CD14-positive monocyte (primary cell): ENCODE measurements at regions not wholly inside any gene's neighbourhood (a gene's known extent, or its start where the extent isn't known, plus 50 kb on each side); places are given as distances from the start of the nearest gene placed in this dataset.

Experiments used
- DNase-seq, 3 donors: peaks; one replicate each; pipeline ENCODE4 v3.0.0-alpha.2; 2011 to 2022
- H2AFZ ChIP-seq: 2 replicates; pipeline ENCODE4 v1.6.0; 2012; ENCODE audit warnings: mild to moderate bottlenecking, low read depth, low read length, inconsistent platforms; ENCODE audit not compliant: insufficient read depth, poor library complexity, severe bottlenecking
- H3K27ac ChIP-seq, 2 donors: 1 replicate in 1 of 2; 2 replicates in 1 of 2; pipeline ENCODE4 v1.5.1; 2012 to 2013; ENCODE audit warnings: low read length in 2 of 2, control low read depth in 1 of 2, inconsistent platforms in 1 of 2, low read depth in 1 of 2, mild to moderate bottlenecking in 1 of 2
- H3K27me3 ChIP-seq, 2 donors: one replicate each; pipeline versions ENCODE4 v1.6.0 to v1.6.1; 2011 to 2013; ENCODE audit warnings: low read length in 2 of 2; ENCODE audit not compliant: control insufficient read depth in 2 of 2, insufficient read depth in 2 of 2
- H3K36me3 ChIP-seq, 2 donors: replicated peaks in 1 of 2; 1 replicate in 1 of 2; 2 replicates in 1 of 2; pipeline versions ENCODE4 v1.5.1 to v1.6.1; 2012 to 2013; ENCODE audit warnings: low read length in 2 of 2, control low read depth in 1 of 2, inconsistent platforms in 1 of 2, mild to moderate bottlenecking in 1 of 2; ENCODE audit not compliant: insufficient read depth in 2 of 2, control insufficient read depth in 1 of 2
- H3K4me1 ChIP-seq, 2 donors: 1 replicate in 1 of 2; 2 replicates in 1 of 2; pipeline versions ENCODE4 v1.5.1 to v1.6.1; 2012 to 2013; ENCODE audit warnings: low read length in 2 of 2, control low read depth in 1 of 2, inconsistent platforms in 1 of 2, mild to moderate bottlenecking in 1 of 2, moderate library complexity in 1 of 2; ENCODE audit not compliant: insufficient read depth in 2 of 2, control insufficient read depth in 1 of 2
- H3K4me2 ChIP-seq: replicated peaks from 2 replicates; pipeline ENCODE3; 2012; ENCODE audit warnings: low read length, moderate library complexity, mild to moderate bottlenecking; ENCODE audit not compliant: poor library complexity, severe bottlenecking; ENCODE audit errors: extremely low read depth
- H3K4me3 ChIP-seq, 3 experiments: fragments of 200-600 bp in 1 of 3; sonication (generic) in 1 of 3; replicated peaks in 1 of 3; 1 replicate in 2 of 3; 2 replicates in 1 of 3; pipeline ENCODE4 v1.5.1; 2011 to 2013; ENCODE audit warnings: low read length in 3 of 3, mild to moderate bottlenecking in 3 of 3, control low read depth in 2 of 3, low read depth in 2 of 3, inconsistent platforms in 1 of 3, moderate library complexity in 1 of 3
- H3K79me2 ChIP-seq: 2 replicates; pipeline ENCODE4 v1.6.0; 2012; ENCODE audit warnings: mild to moderate bottlenecking, control low read depth, inconsistent platforms, low read length, moderate library complexity; ENCODE audit not compliant: insufficient read depth
- H3K9ac ChIP-seq: 2 replicates; pipeline ENCODE4 v1.6.0; 2017; ENCODE audit warnings: low read length, mild to moderate bottlenecking; ENCODE audit not compliant: insufficient read depth, poor library complexity, severe bottlenecking
- H3K9me3 ChIP-seq, 2 donors: replicated peaks in 1 of 2; 1 replicate in 1 of 2; 2 replicates in 1 of 2; pipeline versions ENCODE4 v1.5.1 to v1.6.1; 2012 to 2013; ENCODE audit warnings: low read length in 2 of 2, control low read depth in 1 of 2; ENCODE audit not compliant: control insufficient read depth in 1 of 2, insufficient read depth in 1 of 2
- H4K20me1 ChIP-seq: 2 replicates; pipeline ENCODE4 v1.6.0; 2012; ENCODE audit warnings: mild to moderate bottlenecking, low read length, control low read depth, moderate library complexity; ENCODE audit not compliant: insufficient read depth
- H3K27ac Mint-ChIP-seq, 7 donors: one replicate each; pipeline ENCODE4 v1.8.0; 2020; ENCODE audit warnings: mild to moderate bottlenecking in 7 of 7, mixed read lengths in 7 of 7, moderate library complexity in 6 of 7, inconsistent platforms in 2 of 7
- H3K27me3 Mint-ChIP-seq, 3 donors: one replicate each; pipeline ENCODE4 v1.8.0; 2021 to 2022; ENCODE audit warnings: low read depth in 3 of 3, mild to moderate bottlenecking in 3 of 3, mixed read lengths in 3 of 3, moderate library complexity in 3 of 3, inconsistent platforms in 1 of 3
- H3K36me3 Mint-ChIP-seq, 2 donors: one replicate each; pipeline ENCODE4 v1.8.0; 2020; ENCODE audit warnings: mixed read lengths in 2 of 2, inconsistent platforms in 1 of 2, mild to moderate bottlenecking in 1 of 2
- H3K4me1 Mint-ChIP-seq: one replicate; pipeline ENCODE4 v1.8.0; 2020; ENCODE audit warnings: mild to moderate bottlenecking, mixed read lengths
- H3K4me3 Mint-ChIP-seq, 2 donors: one replicate each; pipeline ENCODE4 v1.8.0; 2020; ENCODE audit warnings: mild to moderate bottlenecking in 2 of 2, mixed read lengths in 2 of 2, moderate library complexity in 1 of 2
- H3K9me3 Mint-ChIP-seq, 7 donors: one replicate each; pipeline ENCODE4 v1.8.0; 2020 to 2022; ENCODE audit warnings: mixed read lengths in 7 of 7, mild to moderate bottlenecking in 6 of 7, moderate library complexity in 6 of 7, inconsistent platforms in 2 of 7
- CTCF ChIP-seq: fragments of 200-600 bp; IDR thresholded peaks from one replicate; pipeline ENCODE4 v1.8.0; 2022; ENCODE audit warnings: antibody characterized with exemption, mild to moderate bottlenecking
- WGBS: methylation state at CpG from one replicate; pipeline ENCODE4 v1.1.5; 2013; ENCODE audit warnings: missing lambda C conversion rate; ENCODE audit not compliant: insufficient coverage; 5-methylcytosine and 5-hydroxymethylcytosine counted together
- intact Hi-C, 2 donors: fragments of 100-400 bp; cut with micrococcal nuclease; formaldehyde crosslinking; loops; one replicate each; pipeline versions ENCODE4 v1.15.0 to v1.15.1; 2023

- no peaks in the 10 kb centered on the region for H4K20me1 ChIP-seq
- H3K4me1 ChIP-seq, result no peaks in the 10 kb centered on the region
- no peaks in the 10 kb centered on the region for H3K9me3 ChIP-seq
- no peaks in the 10 kb centered on the region for H3K36me3 ChIP-seq
- 88% methylated on average over 6 of the region's 14 CpGs for WGBS
- H3K79me2 ChIP-seq, result no peaks in the 10 kb centered on the region
- H2AFZ ChIP-seq, result no peak overlapping the region
- H3K9ac ChIP-seq, result no peak overlapping the region
- H3K36me3 Mint-ChIP-seq, result no peaks in the 10 kb centered on the region
- intact Hi-C loops, result no loop called here
- peaks cover 0 to 6% (median 4%) of the 10 kb centered on the region in 3 donors for H3K27me3 Mint-ChIP-seq
- DNase-seq, result no peak
- H3K27me3 ChIP-seq, result no peaks in the 10 kb centered on the region
- TF ChIP-seq CTCF, result no peak
- no peak overlapping the region for H3K4me2 ChIP-seq
- no peak overlapping the region for H3K27ac Mint-ChIP-seq
- H3K27ac ChIP-seq, result no peak overlapping the region
- H3K9me3 Mint-ChIP-seq, result peaks cover 0 to 3% (median 0%) of the 10 kb centered on the region in 7 donors
- no peak overlapping the region for H3K4me3 Mint-ChIP-seq
- no peak overlapping the region for H3K4me3 ChIP-seq
- H3K4me1 Mint-ChIP-seq, result no peaks in the 10 kb centered on the region
These were observed 563.0 kb downstream of the TCERG1L start for GRCh38 chr10:130748409-130749057.

GRCh38 chr10:130749911-130750310 is 561.6 kb downstream of the TCERG1L start:
- no peak for DNase-seq
- WGBS, result 28% methylated on average over 2 of the region's 2 CpGs
- Mint-ChIP-seq H3K4me1 (no peaks in the 10 kb centered on the region), H3K27ac (no peak overlapping the region), H3K27me3 (peaks cover 0 to 6% (median 4%) of the 10 kb centered on the region in 3 donors), H3K36me3 (no peaks in the 10 kb centered on the region), H3K4me3 (no peak overlapping the region), H3K9me3 (peaks cover 0 to 3% (median 0%) of the 10 kb centered on the region in 7 donors)
- H3K4me1 ChIP-seq, result no peaks in the 10 kb centered on the region
- no peak overlapping the region for H3K4me2 ChIP-seq
- no peaks in the 10 kb centered on the region for H3K79me2 ChIP-seq
- intact Hi-C loops, result no loop called here
- no peak overlapping the region for H3K4me3 ChIP-seq
- no peaks in the 10 kb centered on the region for H3K9me3 ChIP-seq
- H3K27ac ChIP-seq, result no peak overlapping the region
- H3K9ac ChIP-seq, result no peak overlapping the region
- no peaks in the 10 kb centered on the region for H4K20me1 ChIP-seq
- no peaks in the 10 kb centered on the region for H3K36me3 ChIP-seq
- H3K27me3 ChIP-seq, result no peaks in the 10 kb centered on the region
- no peak for TF ChIP-seq CTCF
- no peak overlapping the region for H2AFZ ChIP-seq
